Loucy (cell line): ENCODE measurements at regions not wholly inside any gene's neighbourhood (a gene's known extent, or its start where the extent isn't known, plus 50 kb on each side); places are given as distances from the start of the nearest gene placed in this dataset.

ENCODE experiments used
- EZH2phosphoT487 ChIP-seq: fragments of 200-600 bp; IDR thresholded peaks from 2 replicates; pipeline ENCODE4 v1.6.1; 2018; ENCODE audit warnings: antibody characterized with exemption, mild to moderate bottlenecking, moderate library complexity, borderline replicate concordance
- TF ChIP-seq, protein P1 (sequence below): fragments of 200-600 bp; sonication (generic); conservative IDR thresholded peaks from 2 replicates; pipeline ENCODE4 v1.5.1; 2014; ENCODE audit warnings: mild to moderate bottlenecking, antibody characterized with exemption, low read length

DNA sequence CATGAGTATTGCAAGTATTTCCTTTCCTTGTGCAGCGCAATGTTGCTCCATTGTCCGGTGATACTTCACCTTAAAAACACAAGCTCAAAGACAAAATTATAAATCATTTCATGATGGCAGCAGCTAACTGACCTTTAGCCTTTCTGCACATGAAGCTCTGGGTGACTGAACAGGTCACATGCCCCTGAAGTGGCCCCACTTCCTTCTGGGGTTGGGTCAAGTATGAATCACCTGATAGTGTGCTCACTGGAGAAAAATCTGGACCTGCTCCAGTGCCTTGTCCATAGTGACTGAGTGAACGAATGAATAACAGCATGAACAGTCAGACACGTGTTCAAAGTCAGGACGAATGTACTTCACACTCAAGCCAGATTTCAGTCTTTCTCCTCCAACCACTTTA lies 658.9 kb downstream of the NPHP4 start:
- TF ChIP-seq, protein P1, sequence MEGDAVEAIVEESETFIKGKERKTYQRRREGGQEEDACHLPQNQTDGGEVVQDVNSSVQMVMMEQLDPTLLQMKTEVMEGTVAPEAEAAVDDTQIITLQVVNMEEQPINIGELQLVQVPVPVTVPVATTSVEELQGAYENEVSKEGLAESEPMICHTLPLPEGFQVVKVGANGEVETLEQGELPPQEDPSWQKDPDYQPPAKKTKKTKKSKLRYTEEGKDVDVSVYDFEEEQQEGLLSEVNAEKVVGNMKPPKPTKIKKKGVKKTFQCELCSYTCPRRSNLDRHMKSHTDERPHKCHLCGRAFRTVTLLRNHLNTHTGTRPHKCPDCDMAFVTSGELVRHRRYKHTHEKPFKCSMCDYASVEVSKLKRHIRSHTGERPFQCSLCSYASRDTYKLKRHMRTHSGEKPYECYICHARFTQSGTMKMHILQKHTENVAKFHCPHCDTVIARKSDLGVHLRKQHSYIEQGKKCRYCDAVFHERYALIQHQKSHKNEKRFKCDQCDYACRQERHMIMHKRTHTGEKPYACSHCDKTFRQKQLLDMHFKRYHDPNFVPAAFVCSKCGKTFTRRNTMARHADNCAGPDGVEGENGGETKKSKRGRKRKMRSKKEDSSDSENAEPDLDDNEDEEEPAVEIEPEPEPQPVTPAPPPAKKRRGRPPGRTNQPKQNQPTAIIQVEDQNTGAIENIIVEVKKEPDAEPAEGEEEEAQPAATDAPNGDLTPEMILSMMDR = no peak
- TF ChIP-seq EZH2phosphoT487 = no peak
